ENCODE measurements at regions not wholly inside any gene's neighbourhood (a gene's known extent, or its start where the extent isn't known, plus 50 kb on each side); places are given as distances from the start of the nearest gene placed in this dataset.
A peak's percentile ranks its signal among the peaks of the same experiment; 100 is the strongest.

- DNase-seq = no peak
These were observed 731.1 kb upstream of the MAP3K7 start for GRCh38 chr6:91317984-91318383.

GRCh38 chr6:91317247-91317835 is 730.5 kb upstream of the MAP3K7 start:
- no peak for DNase-seq

- no peak for DNase-seq
These were observed 723.3 kb upstream of the MAP3K7 start for GRCh38 chr6:91310178-91310577.

GRCh38 chr6:91305755-91306154 is 718.9 kb upstream of the MAP3K7 start:
- no peak for DNase-seq

GRCh38 chr6:91304521-91304920 is 717.6 kb upstream of the MAP3K7 start:
- no peak for DNase-seq

- DNase-seq = no peak
These were observed 716.5 kb upstream of the MAP3K7 start for GRCh38 chr6:91303326-91303725.

- DNase-seq = peak in 2 of 51 donors; percentile 4 to 10
These were observed 712.9 kb upstream of the MAP3K7 start for GRCh38 chr6:91299544-91300491.

- no peak for DNase-seq
These were observed 711.8 kb upstream of the MAP3K7 start for GRCh38 chr6:91298543-91299145.

- no peak for DNase-seq
These were observed 706.5 kb upstream of the MAP3K7 start for GRCh38 chr6:91293395-91293794.

GRCh38 chr6:91291071-91291470 is 704.2 kb upstream of the MAP3K7 start:
- no peak for DNase-seq

GRCh38 chr6:91288741-91289140 is 701.9 kb upstream of the MAP3K7 start:
- DNase-seq = peak in 10 of 51 donors; percentile 1 to 30 (median 4)

- DNase-seq = no peak
These were observed 695.0 kb upstream of the MAP3K7 start for GRCh38 chr6:91281901-91282300.

- no peak for DNase-seq
These were observed 693.6 kb upstream of the MAP3K7 start for GRCh38 chr6:91280494-91280830.

GRCh38 chr6:91279740-91280493 is 693.0 kb upstream of the MAP3K7 start:
- no peak for DNase-seq

GRCh38 chr6:91278416-91278815 is 691.5 kb upstream of the MAP3K7 start:
- no peak for DNase-seq

GRCh38 chr6:91276315-91276714 is 689.4 kb upstream of the MAP3K7 start:
- DNase-seq = no peak

GRCh38 chr6:91273729-91274128 is 686.9 kb upstream of the MAP3K7 start:
- DNase-seq = no peak

GRCh38 chr6:91271807-91272206 is 684.9 kb upstream of the MAP3K7 start:
- DNase-seq = no peak

- no peak for DNase-seq
These were observed 682.1 kb upstream of the MAP3K7 start for GRCh38 chr6:91268941-91269340.

- DNase-seq = no peak
These were observed 680.4 kb upstream of the MAP3K7 start for GRCh38 chr6:91267246-91267645.

- DNase-seq = no peak
These were observed 679.3 kb upstream of the MAP3K7 start for GRCh38 chr6:91266156-91266555.

- no peak for DNase-seq
These were observed 656.6 kb upstream of the MAP3K7 start for GRCh38 chr6:91243436-91243835.
